IMR-90 (cell line): ENCODE measurements at regions not wholly inside any gene's neighbourhood (a gene's known extent, or its start where the extent isn't known, plus 50 kb on each side); places are given as distances from the start of the nearest gene placed in this dataset.

ENCODE experiments used
- ATAC-seq: fragments of 200-7000 bp; cut with Tn5 transposase; 2 replicates; pipeline ENCODE4 v1.9.1; 2020; ENCODE audit warnings: low read depth, mild to moderate bottlenecking, moderate library complexity
- BruUV-seq: library from RNA; stranded (reverse); fragments of 400-500 nt; replicated peaks from 2 replicates; lab custom pipeline; 2021; lab: Mats Ljungman, UMichigan
- CTCF ChIA-PET: fragments of 300-600 bp; formaldehyde crosslinking; extraction: SDS; loops from one replicate; lab custom pipeline; 2021; ENCODE audit warnings: antibody characterized with exemption; lab: Yijun Ruan, JAX
- POLR2A ChIA-PET: fragments of 300-600 bp; sonication (Branson Sonifier 250); formaldehyde crosslinking; loops from one replicate; lab custom pipeline; 2022; ENCODE audit warnings: antibody characterized with exemption; ENCODE audit not compliant: unreplicated experiment; lab: Charles Lee
- DNase-seq: peaks from one replicate; pipeline ENCODE4 v3.0.0; 2013
- H2AFZ ChIP-seq: replicated peaks from 2 replicates; pipeline ENCODE3; 2013; ENCODE audit warnings: low read length, mild to moderate bottlenecking; ENCODE audit not compliant: poor library complexity
- H2AK5ac ChIP-seq: 2 replicates; pipeline ENCODE4 v1.6.1; 2013; ENCODE audit warnings: low read depth, low read length, inconsistent platforms
- H2AK9ac ChIP-seq: replicated peaks from 2 replicates; pipeline ENCODE3; 2013; ENCODE audit warnings: mild to moderate bottlenecking, low read depth, low read length, moderate library complexity; ENCODE audit not compliant: poor library complexity
- H2BK120ac ChIP-seq: 2 replicates; pipeline ENCODE4 v1.6.1; 2013; ENCODE audit warnings: low read depth, low read length, inconsistent platforms
- H2BK15ac ChIP-seq: 3 replicates; pipeline ENCODE4 v1.6.1; 2013; ENCODE audit warnings: low read depth, low read length, inconsistent platforms
- H2BK20ac ChIP-seq: 2 replicates; pipeline ENCODE4 v1.6.1; 2013; ENCODE audit warnings: low read depth, mild to moderate bottlenecking, inconsistent platforms, low read length, moderate library complexity
- H2BK5ac ChIP-seq: 2 replicates; pipeline ENCODE4 v1.6.1; 2013; ENCODE audit warnings: mild to moderate bottlenecking, low read depth, low read length, inconsistent platforms; ENCODE audit not compliant: poor library complexity, severe bottlenecking
- H3K14ac ChIP-seq: replicated peaks from 2 replicates; pipeline ENCODE4 v1.6.1; 2013; ENCODE audit warnings: low read depth, low read length, inconsistent platforms
- H3K18ac ChIP-seq: 2 replicates; pipeline ENCODE4 v1.6.1; 2013; ENCODE audit warnings: low read depth, low read length, control low read depth
- H3K23ac ChIP-seq: 2 replicates; pipeline ENCODE4 v1.6.1; 2013; ENCODE audit warnings: low read depth, low read length, inconsistent platforms
- H3K27ac ChIP-seq: 2 replicates; pipeline ENCODE4 v1.5.1; 2013; ENCODE audit warnings: mild to moderate bottlenecking, control low read depth, low read length; ENCODE audit not compliant: insufficient read depth
- H3K27me3 ChIP-seq: 2 replicates; pipeline ENCODE4 v1.6.1; 2013; ENCODE audit warnings: low read length; ENCODE audit not compliant: control insufficient read depth, insufficient read depth
- H3K36me3 ChIP-seq: 2 replicates; pipeline ENCODE4 v1.6.1; 2013; ENCODE audit warnings: low read length, mixed read lengths; ENCODE audit not compliant: control insufficient read depth, insufficient read depth
- H3K4ac ChIP-seq: 2 replicates; pipeline ENCODE4 v1.6.1; 2013; ENCODE audit warnings: low read depth, low read length, inconsistent platforms
- H3K4me1 ChIP-seq: 2 replicates; pipeline ENCODE4 v1.6.1; 2013; ENCODE audit warnings: low read length, mixed read lengths; ENCODE audit not compliant: control insufficient read depth, insufficient read depth
- H3K4me2 ChIP-seq: 2 replicates; pipeline ENCODE4 v1.6.1; 2013; ENCODE audit warnings: low read depth, mild to moderate bottlenecking, control low read depth, low read length, moderate library complexity
- H3K4me3 ChIP-seq: 2 replicates; pipeline ENCODE4 v1.5.1; 2013; ENCODE audit warnings: low read depth, mild to moderate bottlenecking, control low read depth, low read length, moderate library complexity; ENCODE audit not compliant: insufficient read depth
- H3K56ac ChIP-seq: 2 replicates; pipeline ENCODE4 v1.6.1; 2013; ENCODE audit warnings: low read length, inconsistent platforms; ENCODE audit not compliant: insufficient read depth; ENCODE audit errors: extremely low read depth
- H3K79me1 ChIP-seq, 2 experiments: 2 replicates each; pipeline ENCODE4 v1.6.1; 2013; ENCODE audit warnings: low read length in 2 of 2, inconsistent platforms in 1 of 2, low read depth in 1 of 2
- H3K9ac ChIP-seq: 2 replicates; pipeline ENCODE4 v1.6.1; 2013; ENCODE audit warnings: low read depth, low read length, control low read depth
- H3K9me1 ChIP-seq: 2 replicates; pipeline ENCODE4 v1.6.1; 2013; ENCODE audit warnings: low read length, inconsistent platforms; ENCODE audit not compliant: insufficient read depth
- H3K9me3 ChIP-seq: 2 replicates; pipeline ENCODE4 v1.6.1; 2013; ENCODE audit warnings: low read length; ENCODE audit not compliant: control insufficient read depth, insufficient read depth
- H4K20me1 ChIP-seq: 2 replicates; pipeline ENCODE4 v1.6.1; 2013; ENCODE audit warnings: low read length, inconsistent platforms; ENCODE audit not compliant: insufficient read depth
- H4K5ac ChIP-seq: 2 replicates; pipeline ENCODE4 v1.6.1; 2013; ENCODE audit warnings: mild to moderate bottlenecking, low read depth, low read length, control low read depth
- H4K8ac ChIP-seq, 2 experiments: 2 replicates each; pipeline ENCODE4 v1.6.1; 2013; ENCODE audit warnings: low read depth in 2 of 2, low read length in 2 of 2, control low read depth in 1 of 2, inconsistent platforms in 1 of 2
- H4K91ac ChIP-seq: 2 replicates; pipeline ENCODE4 v1.6.1; 2013; ENCODE audit warnings: low read depth, low read length, inconsistent platforms; ENCODE audit not compliant: insufficient read depth
- BHLHE40 ChIP-seq: fragments of 150-350 bp; IDR thresholded peaks from 2 replicates; pipeline ENCODE4 v1.6.1; 2016; ENCODE audit warnings: mild to moderate bottlenecking, low read depth, low read length
- CEBPB ChIP-seq: IDR thresholded peaks from 2 replicates; pipeline ENCODE4 v1.6.1; 2012; ENCODE audit warnings: low read depth, low read length, improper control_type of control experiment
- FOS ChIP-seq: fragments of 150-350 bp; IDR thresholded peaks from 2 replicates; pipeline ENCODE4 v1.6.1; 2016; ENCODE audit warnings: low read depth, low read length
- MAFK ChIP-seq: IDR thresholded peaks from 2 replicates; pipeline ENCODE4 v1.6.1; 2012; ENCODE audit warnings: low read depth, low read length, improper control_type of control experiment
- POLR2A ChIP-seq: IDR thresholded peaks from 2 replicates; pipeline ENCODE4 v1.6.1; 2012; ENCODE audit warnings: mild to moderate bottlenecking, low read depth, low read length
- RAD21 ChIP-seq: IDR thresholded peaks from 2 replicates; pipeline ENCODE4 v1.6.1; 2012; ENCODE audit warnings: low read length, improper control_type of control experiment
- RFX5 ChIP-seq: IDR thresholded peaks from 2 replicates; pipeline ENCODE4 v1.8.0; 2012; ENCODE audit warnings: low read depth, mild to moderate bottlenecking, low read length, moderate library complexity
- WGBS, 2 experiments: methylation state at CpG; one replicate each; pipeline versions ENCODE4 v1.1.5 to v1.1.7; 2013; ENCODE audit warnings: missing lambda C conversion rate in 2 of 2; ENCODE audit not compliant: insufficient read length in 1 of 2; ENCODE audit errors: extremely low coverage in 2 of 2; 5-methylcytosine and 5-hydroxymethylcytosine counted together
- dilution Hi-C: fragments of 300-500 bp; cut with HindIII; formaldehyde crosslinking; loops from one replicate; pipeline ENCODE4 v1.14.3; 2018; ENCODE audit warnings: low sequenced_read_pairs; ENCODE audit not compliant: unreplicated experiment
- in situ Hi-C: fragments of 300-500 bp; cut with MboI; formaldehyde crosslinking; loops from 3 replicates; pipeline ENCODE4 v1.14.3; 2019; ENCODE audit warnings: low sequenced_read_pairs, inconsistent platforms, mixed read lengths
- intact Hi-C: fragments of 100-400 bp; cut with micrococcal nuclease; formaldehyde crosslinking; loops from 2 replicates; pipeline ENCODE4 v1.10.0; 2022
- TF ChIP-seq, protein P1 (sequence below): fragments of 150-350 bp; IDR thresholded peaks from 2 replicates; pipeline ENCODE4 v1.6.1; 2016; ENCODE audit warnings: low read depth, mild to moderate bottlenecking, low read length, moderate library complexity, borderline replicate concordance
- TF ChIP-seq, protein P2 (sequence below): fragments of 150-350 bp; IDR thresholded peaks from 2 replicates; pipeline ENCODE4 v1.6.1; 2017; ENCODE audit warnings: mild to moderate bottlenecking, antibody characterized with exemption, low read length, low read depth
- TF ChIP-seq, protein P3 (sequence below): conservative IDR thresholded peaks from 2 replicates; pipeline ENCODE4 v1.5.1; 2012; ENCODE audit warnings: mild to moderate bottlenecking, low read depth, low read length, improper control_type of control experiment

DNA sequence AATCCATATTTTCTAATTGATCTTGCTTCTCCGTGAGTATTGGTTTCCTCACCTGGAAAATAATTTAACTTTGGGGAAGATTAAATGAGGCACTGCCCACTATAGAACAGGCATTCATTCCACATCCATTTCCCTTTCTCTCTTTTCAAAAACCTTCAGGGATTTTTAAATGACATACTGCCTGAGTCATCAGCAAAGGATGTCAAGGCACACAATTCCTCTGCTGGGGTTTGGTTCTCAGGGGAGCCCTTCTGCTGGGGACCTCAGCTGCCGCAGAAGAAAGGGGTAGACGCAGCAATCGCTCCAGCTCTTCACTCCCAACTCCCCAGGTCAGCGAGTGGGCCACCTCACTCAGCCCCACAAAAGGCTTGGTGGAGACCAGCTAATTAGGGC, 90.7 kb upstream of the BACH2 start:
- Histone ChIP-seq H2AK9ac (no peak overlapping the region), H2AFZ (no peak overlapping the region)
- in situ Hi-C loops = loop anchor here (5.0 kb wide), 2 partner anchors 90 to 415 kb away; partner anchors contain the start of gene BACH2

More for the DNA sequence above, 90.7 kb upstream of the BACH2 start:
- no peaks in the 10 kb centered on the region for H3K36me3 ChIP-seq
- H3K9ac ChIP-seq = no peak overlapping the region
- H3K79me1 ChIP-seq = no peaks in the 10 kb centered on the region
- no peak overlapping the region for H3K14ac ChIP-seq
- no peak overlapping the region for H2AK5ac ChIP-seq
- H4K8ac ChIP-seq = no peak overlapping the region
- no peak overlapping the region for H2BK20ac ChIP-seq
- no peak overlapping the region for H3K56ac ChIP-seq
- WGBS, 2 experiments = no CpG with 5 or more reads among the region's 5 CpGs
- H2BK120ac ChIP-seq = no peak overlapping the region
- no peak overlapping the region for H3K18ac ChIP-seq
- H3K9me3 ChIP-seq = no peaks in the 10 kb centered on the region
- no peak overlapping the region for H2BK15ac ChIP-seq
- no peak for ATAC-seq
- H3K4ac ChIP-seq = no peak overlapping the region
- TF ChIP-seq MAFK = no peak
- TF ChIP-seq, protein P1, sequence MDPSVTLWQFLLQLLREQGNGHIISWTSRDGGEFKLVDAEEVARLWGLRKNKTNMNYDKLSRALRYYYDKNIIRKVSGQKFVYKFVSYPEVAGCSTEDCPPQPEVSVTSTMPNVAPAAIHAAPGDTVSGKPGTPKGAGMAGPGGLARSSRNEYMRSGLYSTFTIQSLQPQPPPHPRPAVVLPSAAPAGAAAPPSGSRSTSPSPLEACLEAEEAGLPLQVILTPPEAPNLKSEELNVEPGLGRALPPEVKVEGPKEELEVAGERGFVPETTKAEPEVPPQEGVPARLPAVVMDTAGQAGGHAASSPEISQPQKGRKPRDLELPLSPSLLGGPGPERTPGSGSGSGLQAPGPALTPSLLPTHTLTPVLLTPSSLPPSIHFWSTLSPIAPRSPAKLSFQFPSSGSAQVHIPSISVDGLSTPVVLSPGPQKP = no peak
- TF ChIP-seq, protein P2, sequence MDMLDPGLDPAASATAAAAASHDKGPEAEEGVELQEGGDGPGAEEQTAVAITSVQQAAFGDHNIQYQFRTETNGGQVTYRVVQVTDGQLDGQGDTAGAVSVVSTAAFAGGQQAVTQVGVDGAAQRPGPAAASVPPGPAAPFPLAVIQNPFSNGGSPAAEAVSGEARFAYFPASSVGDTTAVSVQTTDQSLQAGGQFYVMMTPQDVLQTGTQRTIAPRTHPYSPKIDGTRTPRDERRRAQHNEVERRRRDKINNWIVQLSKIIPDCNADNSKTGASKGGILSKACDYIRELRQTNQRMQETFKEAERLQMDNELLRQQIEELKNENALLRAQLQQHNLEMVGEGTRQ = no peak
- no peak for TF ChIP-seq FOS
- no peak for TF ChIP-seq CEBPB
- TF ChIP-seq, protein P3, sequence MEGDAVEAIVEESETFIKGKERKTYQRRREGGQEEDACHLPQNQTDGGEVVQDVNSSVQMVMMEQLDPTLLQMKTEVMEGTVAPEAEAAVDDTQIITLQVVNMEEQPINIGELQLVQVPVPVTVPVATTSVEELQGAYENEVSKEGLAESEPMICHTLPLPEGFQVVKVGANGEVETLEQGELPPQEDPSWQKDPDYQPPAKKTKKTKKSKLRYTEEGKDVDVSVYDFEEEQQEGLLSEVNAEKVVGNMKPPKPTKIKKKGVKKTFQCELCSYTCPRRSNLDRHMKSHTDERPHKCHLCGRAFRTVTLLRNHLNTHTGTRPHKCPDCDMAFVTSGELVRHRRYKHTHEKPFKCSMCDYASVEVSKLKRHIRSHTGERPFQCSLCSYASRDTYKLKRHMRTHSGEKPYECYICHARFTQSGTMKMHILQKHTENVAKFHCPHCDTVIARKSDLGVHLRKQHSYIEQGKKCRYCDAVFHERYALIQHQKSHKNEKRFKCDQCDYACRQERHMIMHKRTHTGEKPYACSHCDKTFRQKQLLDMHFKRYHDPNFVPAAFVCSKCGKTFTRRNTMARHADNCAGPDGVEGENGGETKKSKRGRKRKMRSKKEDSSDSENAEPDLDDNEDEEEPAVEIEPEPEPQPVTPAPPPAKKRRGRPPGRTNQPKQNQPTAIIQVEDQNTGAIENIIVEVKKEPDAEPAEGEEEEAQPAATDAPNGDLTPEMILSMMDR = no peak
- TF ChIP-seq RAD21 = no peak
- TF ChIP-seq BHLHE40 = no peak
- TF ChIP-seq POLR2A = no peak
- TF ChIP-seq RFX5 = no peak
- H3K23ac ChIP-seq = no peak overlapping the region
- H4K91ac ChIP-seq = no peak overlapping the region
- DNase-seq = no peak
- ChIA-PET POLR2A (no interaction called here), CTCF (no interaction called here)
- H2BK5ac ChIP-seq = no peak overlapping the region
- dilution Hi-C loops = no loop called here
- H3K4me2 ChIP-seq = no peak overlapping the region
- H3K4me3 ChIP-seq = no peak overlapping the region
- no peaks in the 10 kb centered on the region for H4K20me1 ChIP-seq
- intact Hi-C loops = no loop called here
- no peaks in the 10 kb centered on the region for H3K9me1 ChIP-seq
- H3K27me3 ChIP-seq = peaks cover 12% of the 10 kb centered on the region
- H3K4me1 ChIP-seq = peaks cover 2% of the 10 kb centered on the region; the same call in 1 of the 2 replicates
- no TSS peak for BruUV-seq
- H4K5ac ChIP-seq = no peak overlapping the region
- H3K27ac ChIP-seq = no peak overlapping the region
